Ishikawa (cell line): ENCODE measurements at regions not wholly inside any gene's neighbourhood (a gene's known extent, or its start where the extent isn't known, plus 50 kb on each side); places are given as distances from the start of the nearest gene placed in this dataset.

Source experiments
- CEBPB ChIP-seq: IDR thresholded peaks from 2 replicates; pipeline ENCODE4 v1.6.1; 2012
- CREB1 ChIP-seq: IDR thresholded peaks from 2 replicates; pipeline ENCODE4 v1.6.1; 2012; ENCODE audit warnings: low read depth
- EGR1 ChIP-seq: IDR thresholded peaks from 2 replicates; pipeline ENCODE4 v1.6.1; 2012
- EP300 ChIP-seq: IDR thresholded peaks from 2 replicates; pipeline ENCODE4 v1.6.1; 2012; ENCODE audit warnings: borderline replicate concordance
- FOXM1 ChIP-seq: IDR thresholded peaks from 2 replicates; pipeline ENCODE4 v1.6.1; 2012; ENCODE audit warnings: low read depth, borderline replicate concordance
- MAX ChIP-seq: IDR thresholded peaks from 2 replicates; pipeline ENCODE4 v1.6.1; 2012
- NFIC ChIP-seq: IDR thresholded peaks from 2 replicates; pipeline ENCODE4 v1.6.1; 2012
- RAD21 ChIP-seq: IDR thresholded peaks from 2 replicates; pipeline ENCODE4 v1.6.1; 2012; ENCODE audit warnings: low read depth
- REST ChIP-seq: IDR thresholded peaks from 2 replicates; pipeline ENCODE4 v1.6.1; 2012; ENCODE audit warnings: low read depth, mild to moderate bottlenecking
- TAF1 ChIP-seq: IDR thresholded peaks from 2 replicates; pipeline ENCODE4 v1.6.1; 2012; ENCODE audit warnings: low read depth, mild to moderate bottlenecking
- TCF12 ChIP-seq: IDR thresholded peaks from 2 replicates; pipeline ENCODE4 v1.6.1; 2012; ENCODE audit warnings: low read depth
- TEAD4 ChIP-seq: IDR thresholded peaks from 2 replicates; pipeline ENCODE4 v1.6.1; 2012
- USF1 ChIP-seq: IDR thresholded peaks from 2 replicates; pipeline ENCODE4 v1.6.1; 2012
- YY1 ChIP-seq: IDR thresholded peaks from 2 replicates; pipeline ENCODE4 v1.6.1; 2012; ENCODE audit warnings: low read depth
- ZBTB7A ChIP-seq: IDR thresholded peaks from 2 replicates; pipeline ENCODE4 v1.6.1; 2012; ENCODE audit warnings: low read depth

DNA sequence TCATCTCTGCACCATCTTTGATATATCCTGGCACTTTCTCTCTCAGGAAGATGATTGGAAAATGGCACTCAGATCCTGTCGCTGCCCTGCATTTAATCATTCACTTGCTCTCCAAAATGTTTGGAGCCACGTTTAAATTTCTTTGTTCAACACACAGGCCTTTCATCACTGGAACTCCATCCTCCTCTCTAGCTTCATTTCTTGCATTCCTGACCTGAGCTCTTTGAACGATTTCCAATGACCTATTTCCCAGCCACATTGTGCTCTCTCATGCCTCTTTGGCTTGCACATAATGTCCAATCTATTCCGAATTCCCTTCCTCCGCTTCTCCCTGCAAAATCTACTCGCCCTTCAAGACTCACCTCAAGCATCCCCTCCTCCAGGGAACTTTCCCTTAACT lies 287.4 kb upstream of the NBEA start:
- no peak for TF ChIP-seq USF1
- no peak for TF ChIP-seq MAX
- no peak for TF ChIP-seq RAD21
- TF ChIP-seq FOXM1 = no peak
- no peak for TF ChIP-seq TEAD4
- no peak for TF ChIP-seq ZBTB7A
- TF ChIP-seq CEBPB = no peak

- no peak for TF ChIP-seq EP300
- TF ChIP-seq RAD21 = no peak
- no peak for TF ChIP-seq YY1
- TF ChIP-seq TCF12 = no peak
- TF ChIP-seq USF1 = no peak
- no peak for TF ChIP-seq REST
- TF ChIP-seq FOXM1 = no peak
- TF ChIP-seq NFIC = no peak
- TF ChIP-seq MAX = no peak
- TF ChIP-seq TAF1 = no peak
- TF ChIP-seq TEAD4 = no peak
- no peak for TF ChIP-seq EGR1
- no peak for TF ChIP-seq ZBTB7A
- TF ChIP-seq CEBPB = no peak
- TF ChIP-seq CREB1 = no peak
Measured at GRCh38 chr13:34655554-34655953, 286.5 kb upstream of the NBEA start.

DNA sequence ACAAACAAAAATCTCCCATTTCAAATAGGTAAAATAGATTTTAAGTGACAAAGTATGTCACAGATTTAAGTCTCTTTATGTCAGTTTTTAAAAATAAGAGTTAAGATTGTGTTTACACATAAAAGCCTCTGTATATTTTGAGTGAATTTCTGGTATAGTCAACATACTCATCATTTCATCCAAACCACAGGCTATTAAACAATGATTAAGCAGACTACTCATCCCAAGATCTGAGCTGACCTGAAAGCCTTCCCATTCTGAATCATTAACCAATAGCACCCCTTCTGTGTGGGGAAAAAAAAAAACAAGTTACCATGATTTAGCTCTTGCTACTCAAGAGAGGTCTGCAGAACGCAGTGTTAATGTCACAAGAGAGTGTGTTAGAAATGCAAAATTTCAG lies 284.4 kb upstream of the NBEA start:
- TF ChIP-seq REST = no peak
- no peak for TF ChIP-seq MAX
- no peak for TF ChIP-seq USF1
- TF ChIP-seq EGR1 = no peak
- no peak for TF ChIP-seq TEAD4
- TF ChIP-seq FOXM1 = no peak
- no peak for TF ChIP-seq TCF12
- TF ChIP-seq ZBTB7A = no peak
- no peak for TF ChIP-seq NFIC
- no peak for TF ChIP-seq CREB1
- no peak for TF ChIP-seq EP300
- no peak for TF ChIP-seq RAD21
- TF ChIP-seq TAF1 = no peak

- TF ChIP-seq TAF1 = no peak
- no peak for TF ChIP-seq EP300
- TF ChIP-seq RAD21 = no peak
- TF ChIP-seq CREB1 = no peak
- TF ChIP-seq TCF12 = no peak
- TF ChIP-seq MAX = no peak
Measured at GRCh38 chr13:34667286-34668218, 274.5 kb upstream of the NBEA start.

- no peak for TF ChIP-seq TEAD4
- TF ChIP-seq USF1 = no peak
Measured at GRCh38 chr13:34671137-34671536, 270.9 kb upstream of the NBEA start.
